ENCODE measurements at regions not wholly inside any gene's neighbourhood (a gene's known extent, or its start where the extent isn't known, plus 50 kb on each side); places are given as distances from the start of the nearest gene placed in this dataset.
"Not testable (repeated sequence)": the region's sequence is repeated elsewhere in the genome, so short reads cannot be mapped to it uniquely, and the experiment has no call there.

DNA sequence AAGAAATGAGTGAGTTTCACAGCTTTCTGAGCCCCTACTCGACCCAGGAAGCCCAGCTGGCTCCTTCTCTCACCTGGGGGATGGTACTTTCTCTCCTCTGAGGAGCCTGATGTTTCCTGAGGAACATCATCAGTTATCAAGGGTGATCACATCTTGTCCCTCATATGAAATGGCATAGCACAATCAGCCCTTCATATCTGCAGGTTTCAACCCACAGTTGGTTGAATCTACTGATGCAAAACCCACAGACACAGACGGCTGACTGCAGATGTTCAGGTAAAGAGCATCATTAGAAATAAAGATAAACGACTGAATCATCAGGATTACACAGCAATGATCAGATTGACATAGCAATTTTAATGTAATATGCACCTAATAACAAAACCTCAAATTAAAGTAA, 93.6 kb upstream of the OSTN start:
- CTCF ChIA-PET, result no interaction called here
- POLR2A ChIA-PET, result no interaction called here
- TF ChIP-seq, protein P1, sequence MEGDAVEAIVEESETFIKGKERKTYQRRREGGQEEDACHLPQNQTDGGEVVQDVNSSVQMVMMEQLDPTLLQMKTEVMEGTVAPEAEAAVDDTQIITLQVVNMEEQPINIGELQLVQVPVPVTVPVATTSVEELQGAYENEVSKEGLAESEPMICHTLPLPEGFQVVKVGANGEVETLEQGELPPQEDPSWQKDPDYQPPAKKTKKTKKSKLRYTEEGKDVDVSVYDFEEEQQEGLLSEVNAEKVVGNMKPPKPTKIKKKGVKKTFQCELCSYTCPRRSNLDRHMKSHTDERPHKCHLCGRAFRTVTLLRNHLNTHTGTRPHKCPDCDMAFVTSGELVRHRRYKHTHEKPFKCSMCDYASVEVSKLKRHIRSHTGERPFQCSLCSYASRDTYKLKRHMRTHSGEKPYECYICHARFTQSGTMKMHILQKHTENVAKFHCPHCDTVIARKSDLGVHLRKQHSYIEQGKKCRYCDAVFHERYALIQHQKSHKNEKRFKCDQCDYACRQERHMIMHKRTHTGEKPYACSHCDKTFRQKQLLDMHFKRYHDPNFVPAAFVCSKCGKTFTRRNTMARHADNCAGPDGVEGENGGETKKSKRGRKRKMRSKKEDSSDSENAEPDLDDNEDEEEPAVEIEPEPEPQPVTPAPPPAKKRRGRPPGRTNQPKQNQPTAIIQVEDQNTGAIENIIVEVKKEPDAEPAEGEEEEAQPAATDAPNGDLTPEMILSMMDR (IDR thresholded peaks at IDR 0.05), result no peak
- DNase-seq (no peak), ATAC-seq (ENCODE audit: low read depth) (no peak)
- no peaks in the 10 kb centered on the region for H3K36me3 Mint-ChIP-seq (ENCODE audit: low read depth)
- H3K4me3 Mint-ChIP-seq, result no peak overlapping the region
- peaks cover 5% of the 10 kb centered on the region for H3K9me3 Mint-ChIP-seq
- peaks cover 5% of the 10 kb centered on the region for H3K27me3 Mint-ChIP-seq
- intact Hi-C loops (cut with micrococcal nuclease), result no loop called here
- peaks cover 13% of the 10 kb centered on the region for H3K4me1 Mint-ChIP-seq
- H3K27ac Mint-ChIP-seq, result no peak overlapping the region

DNA sequence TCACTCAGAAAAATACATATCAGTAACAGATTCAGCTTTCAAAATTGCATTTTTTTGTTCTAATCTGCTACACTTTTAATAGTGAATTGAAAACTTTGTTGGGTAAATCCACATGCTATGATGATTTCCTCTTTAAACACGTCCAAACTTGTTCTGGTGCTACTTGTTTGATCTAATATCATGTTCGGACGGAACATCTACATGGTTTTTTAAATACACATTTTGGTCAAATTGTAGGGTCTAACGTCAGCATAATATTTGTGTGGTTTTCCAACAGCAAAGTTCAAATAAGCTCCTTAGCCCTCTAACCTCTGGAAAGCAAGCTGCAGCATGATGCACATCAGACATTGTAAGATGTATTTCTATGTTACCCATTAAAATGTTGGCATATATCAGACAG, 98.5 kb upstream of the OSTN start:
- H3K27me3 Mint-ChIP-seq, result peaks cover 10% of the 10 kb centered on the region
- peaks cover 11% of the 10 kb centered on the region for H3K4me1 Mint-ChIP-seq
- ChIA-PET CTCF (no interaction called here), POLR2A (no interaction called here)
- no peak overlapping the region for H3K27ac Mint-ChIP-seq
- no peak for DNase-seq
- H3K9me3 Mint-ChIP-seq, result peaks cover 5% of the 10 kb centered on the region
- ATAC-seq (ENCODE audit: low read depth), result no peak
- no peak overlapping the region for H3K4me3 Mint-ChIP-seq
- TF ChIP-seq, protein P1 (IDR thresholded peaks at IDR 0.05), result no peak
- intact Hi-C loops (cut with micrococcal nuclease), result no loop called here
- no peaks in the 10 kb centered on the region for H3K36me3 Mint-ChIP-seq (ENCODE audit: low read depth)

DNA sequence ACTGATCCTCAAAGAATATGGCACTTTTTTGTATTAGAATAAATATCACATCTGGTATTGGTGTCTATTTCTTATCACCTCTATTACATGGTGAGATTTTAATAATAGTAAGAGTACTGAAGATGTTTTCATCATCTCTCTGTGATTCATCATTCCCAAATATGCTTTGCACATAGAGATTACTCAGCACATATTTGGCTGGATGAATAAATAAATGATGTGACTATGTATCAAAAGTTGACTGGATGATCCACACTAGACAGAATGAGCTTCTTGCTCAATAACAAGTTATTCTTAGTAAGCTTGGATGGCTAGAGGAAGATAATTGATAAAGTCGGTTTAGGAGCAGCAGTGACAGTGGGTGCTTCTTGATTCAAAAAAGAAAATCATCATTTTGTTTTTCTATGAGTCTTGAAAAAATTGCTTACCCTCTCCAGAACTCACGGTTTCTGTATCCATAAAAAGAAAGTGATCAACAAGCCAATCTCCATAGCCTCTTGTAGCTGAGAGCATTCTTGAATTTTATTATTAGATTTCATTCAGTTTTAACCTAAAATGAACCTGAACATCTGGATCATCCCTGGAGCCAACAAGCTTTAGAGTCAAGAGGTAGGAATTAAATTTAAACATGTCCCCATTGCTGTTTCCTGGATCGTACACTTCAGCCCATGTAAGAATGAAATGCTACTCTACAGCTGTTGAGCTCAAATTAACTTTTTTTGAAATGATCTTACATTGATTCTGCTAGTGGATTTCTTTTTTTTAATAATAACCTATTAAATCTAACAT, 104.8 kb upstream of the OSTN start:
- DNase-seq (no peak), ATAC-seq (ENCODE audit: low read depth) (no peak)
- intact Hi-C loops (cut with micrococcal nuclease), result no loop called here
- TF ChIP-seq, protein P1 (IDR thresholded peaks at IDR 0.05), result no peak
- no peaks in the 10 kb centered on the region for H3K36me3 Mint-ChIP-seq (ENCODE audit: low read depth)
- no peak overlapping the region for H3K27ac Mint-ChIP-seq
- ChIA-PET POLR2A (no interaction called here), CTCF (no interaction called here)
- H3K27me3 Mint-ChIP-seq, result peaks cover 8% of the 10 kb centered on the region
- no peaks in the 10 kb centered on the region for H3K4me1 Mint-ChIP-seq
- H3K9me3 Mint-ChIP-seq, result no peaks in the 10 kb centered on the region
- no peak overlapping the region for H3K4me3 Mint-ChIP-seq

DNA sequence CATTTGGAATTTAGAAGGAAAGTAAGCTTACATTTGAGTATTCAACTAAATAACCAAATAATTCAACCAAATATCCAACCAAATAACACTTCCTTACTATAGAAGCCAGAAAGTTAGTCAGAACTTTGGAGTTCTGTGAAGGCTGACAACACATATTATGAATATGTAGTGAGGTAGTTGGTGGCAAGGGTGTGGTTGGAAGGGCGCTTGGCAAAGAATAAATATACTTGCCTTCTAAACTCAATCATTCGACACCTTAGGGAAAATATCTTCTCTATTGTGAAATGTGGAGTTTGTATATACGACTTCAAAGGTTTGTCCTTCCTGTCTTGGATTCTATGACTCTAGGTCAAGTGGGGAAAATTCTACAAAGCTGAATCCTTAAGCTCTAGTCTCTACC, 111.7 kb upstream of the OSTN start:
- no peak for DNase-seq
- TF ChIP-seq, protein P1 (IDR thresholded peaks at IDR 0.05), result no peak
- Mint-ChIP-seq H3K4me1 (no peaks in the 10 kb centered on the region), H3K36me3 (ENCODE audit: low read depth) (no peaks in the 10 kb centered on the region), H3K4me3 (no peak overlapping the region), H3K27ac (no peak overlapping the region), H3K27me3 (no peaks in the 10 kb centered on the region), H3K9me3 (peaks cover 1% of the 10 kb centered on the region)
- CTCF ChIA-PET, result no interaction called here
- intact Hi-C loops (cut with micrococcal nuclease), result no loop called here
- POLR2A ChIA-PET, result no interaction called here
- no peak for ATAC-seq (ENCODE audit: low read depth)

DNA sequence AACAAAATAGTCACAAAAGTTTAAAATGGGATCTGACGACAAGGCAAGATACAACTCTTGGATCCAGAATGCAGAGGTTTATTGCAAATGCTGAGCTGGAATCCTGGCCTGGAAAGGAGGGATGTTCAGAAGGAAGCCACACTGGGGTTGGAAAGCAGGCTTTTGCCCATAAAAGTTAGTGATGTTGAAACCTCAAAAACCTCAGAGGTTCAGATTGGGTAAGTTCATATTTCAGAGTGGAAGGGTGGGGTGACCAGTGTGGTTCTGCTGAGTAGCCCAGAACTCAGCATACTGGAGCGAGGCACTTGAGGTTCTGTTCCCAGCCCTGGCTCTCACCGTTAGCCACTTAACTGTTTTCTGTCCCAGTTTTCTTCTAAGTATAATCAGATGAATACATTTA, 114.0 kb upstream of the OSTN start:
- Mint-ChIP-seq H3K27ac (no peak overlapping the region), H3K9me3 (peaks cover 7% of the 10 kb centered on the region)

DNA sequence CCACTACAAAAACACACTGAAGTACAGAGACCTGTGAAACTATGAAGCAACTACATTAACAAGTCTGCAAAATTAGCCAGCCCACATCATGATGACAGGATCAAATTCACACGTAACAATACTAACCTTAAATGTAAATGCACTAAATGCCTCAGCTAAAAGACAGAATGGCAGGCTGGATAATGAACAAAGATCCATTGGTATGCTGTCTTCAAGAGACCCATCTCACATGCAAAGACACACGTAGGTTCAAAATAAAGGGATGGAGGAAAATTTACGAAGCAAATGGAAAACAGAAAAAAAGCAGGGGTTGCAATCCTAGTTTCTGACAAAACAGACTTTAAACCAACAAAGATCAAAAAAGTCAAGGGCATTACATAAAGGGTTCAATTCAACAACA, 120.1 kb upstream of the OSTN start:
- CTCF ChIA-PET; H3K36me3 Mint-ChIP-seq (ENCODE audit: low read depth); POLR2A ChIA-PET; ATAC-seq (ENCODE audit: low read depth); H3K4me3 Mint-ChIP-seq; DNase-seq; H3K27me3 Mint-ChIP-seq; H3K27ac Mint-ChIP-seq; intact Hi-C loops (cut with micrococcal nuclease); H3K4me1 Mint-ChIP-seq: not testable (repeated sequence)
- H3K9me3 Mint-ChIP-seq, result peaks cover 16% of the 10 kb centered on the region

More for the DNA sequence above, 114.0 kb upstream of the OSTN start:
- no peak for ATAC-seq (ENCODE audit: low read depth)
- H3K27me3 Mint-ChIP-seq, result no peaks in the 10 kb centered on the region
- no peak for DNase-seq
- no peak overlapping the region for H3K4me3 Mint-ChIP-seq
- CTCF ChIA-PET, result no interaction called here
- H3K36me3 Mint-ChIP-seq (ENCODE audit: low read depth), result no peaks in the 10 kb centered on the region
- TF ChIP-seq, protein P1 (IDR thresholded peaks at IDR 0.05), result no peak
- POLR2A ChIA-PET, result no interaction called here
- intact Hi-C loops (cut with micrococcal nuclease), result no loop called here
- H3K4me1 Mint-ChIP-seq, result no peaks in the 10 kb centered on the region

All from activated B cell treated with CpG ODN at 0.5 μM for 24 hours (primary cell).